ENCODE measurements at regions not wholly inside any gene's neighbourhood (a gene's known extent, or its start where the extent isn't known, plus 50 kb on each side); places are given as distances from the start of the nearest gene placed in this dataset.

- TF ChIP-seq CTCF (IDR thresholded peaks at IDR 0.05; ENCODE audit: insufficient read depth, low read length, poor library complexity, severe bottlenecking) (no peak), EZH2phosphoT487 (conservative IDR thresholded peaks at IDR 0.05; ENCODE audit: low read length) (no peak)
Measured at GRCh38 chr2:81979086-81979485, 1674.5 kb upstream of the LRRTM1 start.

All from SU-DHL-6 (cell line).